ENCODE measurements at regions not wholly inside any gene's neighbourhood (a gene's known extent, or its start where the extent isn't known, plus 50 kb on each side); places are given as distances from the start of the nearest gene placed in this dataset.

DNA sequence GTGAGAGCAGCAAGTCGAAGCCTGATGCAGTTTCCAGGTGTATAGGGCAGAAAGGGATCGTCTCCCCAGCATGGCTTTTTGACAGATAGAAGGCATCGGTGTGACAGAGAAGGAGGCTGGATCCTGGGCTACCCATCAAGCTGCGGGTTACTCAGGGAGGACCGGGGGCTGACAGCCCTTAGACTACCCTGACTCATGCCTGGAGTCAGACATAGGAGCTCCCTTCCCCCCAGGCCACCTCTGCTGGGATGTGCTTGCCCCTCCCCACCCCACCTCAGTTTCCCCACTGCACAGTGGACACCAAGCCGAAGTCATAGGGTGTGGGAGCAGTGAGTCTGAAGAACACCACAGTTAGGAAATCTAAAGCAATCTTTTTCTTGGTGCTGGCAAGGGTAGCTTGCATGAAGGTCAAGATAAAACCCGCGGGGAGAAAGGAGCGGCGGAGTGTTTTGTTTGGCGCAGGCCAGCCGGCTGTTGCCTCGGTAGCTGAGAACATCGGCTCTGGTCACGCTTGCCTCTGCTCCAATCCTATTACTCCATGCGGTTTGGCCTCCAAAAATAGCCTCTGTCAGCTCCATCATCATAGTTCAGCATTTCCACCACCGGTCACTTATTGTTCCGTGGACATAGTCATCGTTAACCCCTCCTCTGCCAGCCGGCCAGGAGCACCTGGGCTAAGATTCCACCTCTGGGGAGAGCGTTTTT, 169.2 kb upstream of the GLI2 start:
- no peaks in the 10 kb centered on the region for H3K27me3 ChIP-seq
- no peaks in the 10 kb centered on the region for H3K9me3 ChIP-seq
- H3K36me3 ChIP-seq = no peaks in the 10 kb centered on the region
- DNase-seq (ENCODE audit: low spot score in 2 of 2) = peak; percentile 55 to 76
- no peaks in the 10 kb centered on the region for H3K4me1 ChIP-seq
- H3K27ac ChIP-seq = peak overlapping the region; percentile 26 to 40
- no peak overlapping the region for H3K4me3 ChIP-seq
- intact Hi-C loops (cut with DNase I; ENCODE audit: low total_unique reads) = no loop called here
- TF ChIP-seq, protein P1, sequence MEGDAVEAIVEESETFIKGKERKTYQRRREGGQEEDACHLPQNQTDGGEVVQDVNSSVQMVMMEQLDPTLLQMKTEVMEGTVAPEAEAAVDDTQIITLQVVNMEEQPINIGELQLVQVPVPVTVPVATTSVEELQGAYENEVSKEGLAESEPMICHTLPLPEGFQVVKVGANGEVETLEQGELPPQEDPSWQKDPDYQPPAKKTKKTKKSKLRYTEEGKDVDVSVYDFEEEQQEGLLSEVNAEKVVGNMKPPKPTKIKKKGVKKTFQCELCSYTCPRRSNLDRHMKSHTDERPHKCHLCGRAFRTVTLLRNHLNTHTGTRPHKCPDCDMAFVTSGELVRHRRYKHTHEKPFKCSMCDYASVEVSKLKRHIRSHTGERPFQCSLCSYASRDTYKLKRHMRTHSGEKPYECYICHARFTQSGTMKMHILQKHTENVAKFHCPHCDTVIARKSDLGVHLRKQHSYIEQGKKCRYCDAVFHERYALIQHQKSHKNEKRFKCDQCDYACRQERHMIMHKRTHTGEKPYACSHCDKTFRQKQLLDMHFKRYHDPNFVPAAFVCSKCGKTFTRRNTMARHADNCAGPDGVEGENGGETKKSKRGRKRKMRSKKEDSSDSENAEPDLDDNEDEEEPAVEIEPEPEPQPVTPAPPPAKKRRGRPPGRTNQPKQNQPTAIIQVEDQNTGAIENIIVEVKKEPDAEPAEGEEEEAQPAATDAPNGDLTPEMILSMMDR (IDR thresholded peaks at IDR 0.05) = no peak
- peak in 1 of 3 donors; percentile 23 for TF ChIP-seq POLR2AphosphoS5 (IDR thresholded peaks at IDR 0.05)

DNA sequence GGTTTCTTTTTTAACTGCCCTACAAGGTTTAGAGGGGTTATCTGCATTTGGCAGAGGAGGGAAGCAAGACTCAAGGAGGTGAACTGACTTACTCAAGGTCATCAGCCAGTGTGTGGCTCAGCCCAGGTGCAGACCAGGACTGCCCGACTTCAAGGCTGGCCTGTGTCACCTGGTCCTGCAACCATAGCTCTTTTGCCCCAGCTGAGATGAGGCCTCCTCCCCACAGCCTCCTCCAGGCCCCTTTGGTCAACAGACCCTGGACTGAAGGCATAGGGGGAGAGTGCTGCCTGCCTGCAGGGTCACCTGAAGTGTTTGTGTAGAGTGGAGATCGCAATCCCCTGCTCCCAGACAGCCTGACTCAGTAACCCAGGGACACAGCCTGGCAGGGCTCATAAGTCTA, 168.5 kb upstream of the GLI2 start:
- no peak overlapping the region for H3K4me3 ChIP-seq
- H3K9me3 ChIP-seq = no peaks in the 10 kb centered on the region
- intact Hi-C loops (cut with DNase I; ENCODE audit: low total_unique reads) = no loop called here
- no peaks in the 10 kb centered on the region for H3K27me3 ChIP-seq
- no peaks in the 10 kb centered on the region for H3K4me1 ChIP-seq
- H3K36me3 ChIP-seq = no peaks in the 10 kb centered on the region
- peak overlapping the region in 1 of 2 donors; percentile 5 for H3K27ac ChIP-seq
- DNase-seq (ENCODE audit: low spot score in 2 of 2) = no peak
- TF ChIP-seq POLR2A (IDR thresholded peaks at IDR 0.05) = no peak
- TF ChIP-seq, protein P1 (IDR thresholded peaks at IDR 0.05) = no peak
- TF ChIP-seq POLR2AphosphoS5 (IDR thresholded peaks at IDR 0.05) = no peak

DNA sequence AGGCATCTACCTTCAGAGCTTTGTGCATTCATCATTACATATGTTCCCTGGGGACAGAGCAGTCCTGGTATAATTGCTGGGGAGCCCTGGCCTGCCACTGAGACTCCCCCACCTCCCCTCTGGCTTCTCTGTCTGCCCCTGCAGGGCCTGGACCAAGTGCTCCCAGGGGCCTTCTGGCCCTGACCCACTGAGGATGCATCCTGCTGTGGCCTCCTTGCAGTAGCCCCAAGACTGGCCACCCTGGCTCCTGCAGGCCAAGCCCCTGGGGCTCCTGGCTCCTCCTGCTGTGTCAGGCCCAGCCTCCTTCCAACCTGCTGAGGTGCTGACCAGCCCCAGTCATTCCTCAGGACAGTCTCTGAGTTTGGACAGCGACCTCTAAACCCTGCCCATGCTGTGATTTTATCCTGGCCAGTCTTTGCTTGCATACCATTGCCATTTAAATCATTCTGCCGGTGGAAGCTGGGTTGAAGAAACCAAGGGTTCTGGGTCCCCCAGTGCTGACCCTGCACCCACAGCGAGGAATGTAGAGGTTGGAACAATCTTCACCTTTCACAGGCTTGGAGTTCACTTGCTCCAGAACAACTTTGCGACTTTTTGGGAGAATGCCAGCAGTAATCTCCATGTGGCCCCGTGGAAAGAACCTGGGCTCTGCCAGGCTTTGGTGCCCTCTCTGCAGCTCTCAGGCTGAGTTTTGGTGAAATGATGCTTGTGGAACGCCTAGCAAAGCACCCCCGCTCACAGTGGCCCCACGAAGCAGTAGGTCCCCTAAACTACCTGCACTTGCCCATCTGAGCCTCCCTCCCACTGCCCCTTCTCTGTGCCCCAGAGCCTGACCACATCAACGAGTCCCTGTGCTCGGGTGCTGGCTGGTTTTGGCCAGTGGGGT, 167.3 kb upstream of the GLI2 start:
- Histone ChIP-seq H3K9me3 (no peaks in the 10 kb centered on the region), H3K4me1 (no peaks in the 10 kb centered on the region), H3K36me3 (no peaks in the 10 kb centered on the region), H3K27me3 (no peaks in the 10 kb centered on the region), H3K27ac (no peak overlapping the region), H3K4me3 (no peak overlapping the region)
- intact Hi-C loops (cut with DNase I; ENCODE audit: low total_unique reads) = no loop called here
- no peak for TF ChIP-seq POLR2A (IDR thresholded peaks at IDR 0.05)
- TF ChIP-seq, protein P1 (IDR thresholded peaks at IDR 0.05) = no peak
- TF ChIP-seq POLR2AphosphoS5 (IDR thresholded peaks at IDR 0.05) = no peak
- DNase-seq (ENCODE audit: low spot score in 2 of 2) = no peak

DNA sequence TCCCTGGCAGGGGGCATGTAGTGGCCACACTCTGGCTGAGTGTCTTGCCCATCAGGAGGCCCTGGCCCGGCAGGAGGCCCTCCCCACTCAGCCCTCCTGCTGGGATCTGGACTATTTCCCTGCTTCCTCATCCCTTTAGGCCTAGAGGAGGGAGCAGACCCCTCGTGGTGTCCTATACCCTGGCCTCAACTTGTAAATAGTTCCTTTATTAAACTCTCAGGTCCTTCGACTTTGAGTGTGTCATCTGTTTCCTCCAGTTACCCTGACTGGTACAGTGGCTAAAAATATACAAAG, 166.7 kb upstream of the GLI2 start:
- Histone ChIP-seq H3K27me3 (no peaks in the 10 kb centered on the region), H3K4me3 (no peak overlapping the region), H3K36me3 (no peaks in the 10 kb centered on the region), H3K4me1 (no peaks in the 10 kb centered on the region), H3K9me3 (no peaks in the 10 kb centered on the region), H3K27ac (no peak overlapping the region)
- DNase-seq (ENCODE audit: low spot score in 2 of 2) = no peak
- TF ChIP-seq POLR2A (IDR thresholded peaks at IDR 0.05) (no peak), POLR2AphosphoS5 (IDR thresholded peaks at IDR 0.05) (no peak)
- TF ChIP-seq, protein P1 (IDR thresholded peaks at IDR 0.05) = no peak
- intact Hi-C loops (cut with DNase I; ENCODE audit: low total_unique reads) = no loop called here

DNA sequence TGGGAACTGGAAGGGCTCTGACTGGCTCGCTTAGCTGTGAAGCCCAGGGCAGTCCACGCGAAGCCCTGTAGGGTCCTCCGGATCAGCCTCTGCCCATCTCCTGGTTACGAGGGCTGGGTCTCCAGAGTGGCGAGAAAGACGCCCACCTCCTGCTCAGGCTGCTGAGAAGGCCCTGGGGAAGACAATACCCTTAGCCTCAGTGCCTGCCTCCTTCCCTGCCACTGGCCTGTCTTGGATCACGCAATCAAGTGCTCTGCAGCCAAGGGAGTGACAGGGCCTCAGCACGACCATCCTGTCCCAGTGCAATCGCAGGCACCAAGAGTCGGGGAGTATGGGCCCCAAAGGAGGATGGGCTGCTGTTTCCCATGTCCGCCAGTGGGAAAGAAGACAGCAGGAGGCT, 165.7 kb upstream of the GLI2 start:
- Histone ChIP-seq H3K4me1 (no peaks in the 10 kb centered on the region), H3K4me3 (no peak overlapping the region), H3K27me3 (no peaks in the 10 kb centered on the region), H3K27ac (no peak overlapping the region), H3K9me3 (no peaks in the 10 kb centered on the region), H3K36me3 (no peaks in the 10 kb centered on the region)
- intact Hi-C loops (cut with DNase I; ENCODE audit: low total_unique reads) = no loop called here
- TF ChIP-seq POLR2AphosphoS5 (IDR thresholded peaks at IDR 0.05) = no peak
- no peak for TF ChIP-seq POLR2A (IDR thresholded peaks at IDR 0.05)
- TF ChIP-seq, protein P1 (IDR thresholded peaks at IDR 0.05) = no peak
- DNase-seq (ENCODE audit: low spot score in 2 of 2) = no peak
